ENCODE measurements at regions not wholly inside any gene's neighbourhood (a gene's known extent, or its start where the extent isn't known, plus 50 kb on each side); places are given as distances from the start of the nearest gene placed in this dataset.

- no peak for TF ChIP-seq CTCF (IDR thresholded peaks at IDR 0.05; ENCODE audit: control extremely low read depth, extremely low read depth)
- 87 to 92% methylated on average over 3 of the region's 3 CpGs for WGBS, 2 donors
These were observed 54.7 kb upstream of the NRIP1 start for GRCh38 chr21:15119486-15119885.

GRCh38 chr21:15121097-15121654, 56.4 kb upstream of the NRIP1 start:
- no peak overlapping the region for H3K9ac ChIP-seq (ENCODE audit: insufficient read depth in 1 of 2, low read length in 2 of 2)
- peak overlapping the region in 1 of 2 donors; percentile 26 for H3K27ac ChIP-seq (ENCODE audit: low read depth in 1 of 2, low read length in 1 of 2)
- H3K36me3 ChIP-seq (ENCODE audit: control insufficient read depth in 4 of 4, insufficient read depth in 4 of 4, low read length in 4 of 4) = no peaks in the 10 kb centered on the region
- H3K4me3 ChIP-seq = no peak overlapping the region
- H3K9me3 ChIP-seq (ENCODE audit: control insufficient read depth in 4 of 4, insufficient read depth in 3 of 4, low read length in 3 of 4) = no peaks in the 10 kb centered on the region
- ATAC-seq (ENCODE audit: insufficient read depth, low FRiP score) = no peak
- H3K27me3 ChIP-seq (ENCODE audit: control insufficient read depth in 3 of 3, insufficient read depth in 3 of 3, low read length in 2 of 3) = no peaks in the 10 kb centered on the region
- DNase-seq = no peak
- WGBS, 2 donors = 74 to 87% methylated on average over 5 of the region's 5 CpGs
- peaks cover 0 to 6% (median 0%) of the 10 kb centered on the region in 5 donors for H3K4me1 ChIP-seq (ENCODE audit: control insufficient read depth in 5 of 5, insufficient read depth in 5 of 5, low read length in 5 of 5)
- no peak for TF ChIP-seq CTCF (IDR thresholded peaks at IDR 0.05; ENCODE audit: control extremely low read depth, extremely low read depth)

More at GRCh38 chr21:15119486-15119885, 54.7 kb upstream of the NRIP1 start:
- Histone ChIP-seq H3K4me1 (ENCODE audit: control insufficient read depth in 5 of 5, insufficient read depth in 5 of 5, low read length in 5 of 5) (peaks cover 0 to 6% (median 0%) of the 10 kb centered on the region in 5 donors), H3K9ac (ENCODE audit: insufficient read depth in 1 of 2, low read length in 2 of 2) (no peak overlapping the region), H3K9me3 (ENCODE audit: control insufficient read depth in 4 of 4, insufficient read depth in 3 of 4, low read length in 3 of 4) (no peaks in the 10 kb centered on the region), H3K27ac (ENCODE audit: low read depth in 1 of 2, low read length in 1 of 2) (no peak overlapping the region), H3K36me3 (ENCODE audit: control insufficient read depth in 4 of 4, insufficient read depth in 4 of 4, low read length in 4 of 4) (no peaks in the 10 kb centered on the region), H3K4me3 (no peak overlapping the region), H3K27me3 (ENCODE audit: control insufficient read depth in 3 of 3, insufficient read depth in 3 of 3, low read length in 2 of 3) (no peaks in the 10 kb centered on the region)
- DNase-seq (no peak), ATAC-seq (ENCODE audit: insufficient read depth, low FRiP score) (no peak)

DNA sequence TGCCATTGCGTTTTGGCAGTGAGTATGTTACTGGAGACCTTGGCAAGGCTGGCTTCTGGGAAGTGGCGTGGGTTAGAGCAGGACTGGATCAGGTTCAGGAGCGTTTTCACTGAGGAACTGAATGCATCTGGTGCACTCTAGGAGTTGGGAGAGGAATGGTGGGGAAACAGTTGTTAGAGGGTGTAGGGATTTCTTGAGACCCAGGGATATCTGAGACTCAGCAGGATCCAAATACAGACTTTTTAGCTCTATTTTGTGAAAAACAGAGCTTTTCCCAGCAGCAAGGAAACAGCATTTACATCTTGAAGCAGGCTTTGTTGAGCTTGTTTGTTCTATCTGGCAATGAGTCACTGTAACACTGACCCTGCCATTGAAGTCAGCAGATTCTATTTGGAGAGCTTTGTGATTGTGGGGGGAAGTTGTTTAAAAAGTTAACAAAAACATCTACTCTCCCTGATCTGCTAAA, 56.9 kb upstream of the NRIP1 start:
- Histone ChIP-seq H3K27ac (ENCODE audit: low read depth in 1 of 2, low read length in 1 of 2) (peak overlapping the region in 1 of 2 donors; percentile 26), H3K4me3 (no peak overlapping the region), H3K4me1 (ENCODE audit: control insufficient read depth in 5 of 5, insufficient read depth in 5 of 5, low read length in 5 of 5) (peaks cover 0 to 6% (median 0%) of the 10 kb centered on the region in 5 donors), H3K9ac (ENCODE audit: insufficient read depth in 1 of 2, low read length in 2 of 2) (no peak overlapping the region), H3K36me3 (ENCODE audit: control insufficient read depth in 4 of 4, insufficient read depth in 4 of 4, low read length in 4 of 4) (no peaks in the 10 kb centered on the region), H3K9me3 (ENCODE audit: control insufficient read depth in 4 of 4, insufficient read depth in 3 of 4, low read length in 3 of 4) (no peaks in the 10 kb centered on the region), H3K27me3 (ENCODE audit: control insufficient read depth in 3 of 3, insufficient read depth in 3 of 3, low read length in 2 of 3) (no peaks in the 10 kb centered on the region)
- no peak for TF ChIP-seq CTCF (IDR thresholded peaks at IDR 0.05; ENCODE audit: control extremely low read depth, extremely low read depth)
- WGBS, 2 donors = 39 to 64% methylated on average over 3 of the region's 3 CpGs
- peak; percentile 84 for ATAC-seq (ENCODE audit: insufficient read depth, low FRiP score)
- DNase-seq = peak in 2 of 3 donors; percentile 16 to 34

DNA sequence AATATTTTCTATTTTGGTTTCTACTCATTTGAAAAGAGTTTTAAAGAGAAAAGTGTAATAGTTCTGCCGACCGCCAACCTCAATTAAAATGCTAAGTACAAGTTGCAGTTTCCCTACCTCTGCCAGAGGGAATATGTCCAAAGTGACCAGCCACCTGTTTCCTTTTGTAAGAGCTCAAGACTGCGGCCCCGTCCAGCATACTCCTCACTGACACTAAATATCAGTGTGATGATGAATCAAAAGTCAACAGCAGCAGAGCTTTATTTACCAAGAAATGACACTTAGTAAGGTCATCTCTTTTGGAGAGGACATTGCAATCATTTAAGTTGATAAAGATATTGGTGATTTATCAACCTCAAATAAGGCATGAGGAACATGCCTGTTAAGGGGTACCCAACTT, 57.4 kb upstream of the NRIP1 start:
- no peaks in the 10 kb centered on the region for H3K36me3 ChIP-seq (ENCODE audit: control insufficient read depth in 4 of 4, insufficient read depth in 4 of 4, low read length in 4 of 4)
- no peak overlapping the region for H3K27ac ChIP-seq (ENCODE audit: low read depth in 1 of 2, low read length in 1 of 2)
- ATAC-seq (ENCODE audit: insufficient read depth, low FRiP score) (no peak), DNase-seq (no peak)
- H3K9me3 ChIP-seq (ENCODE audit: control insufficient read depth in 4 of 4, insufficient read depth in 3 of 4, low read length in 3 of 4) = no peaks in the 10 kb centered on the region
- H3K4me3 ChIP-seq = no peak overlapping the region
- no peaks in the 10 kb centered on the region for H3K27me3 ChIP-seq (ENCODE audit: control insufficient read depth in 3 of 3, insufficient read depth in 3 of 3, low read length in 2 of 3)
- WGBS, 2 donors = 34 to 35% methylated on average over 4 of the region's 4 CpGs
- H3K4me1 ChIP-seq (ENCODE audit: control insufficient read depth in 5 of 5, insufficient read depth in 5 of 5, low read length in 5 of 5) = peaks cover 0 to 6% (median 0%) of the 10 kb centered on the region in 5 donors
- H3K9ac ChIP-seq (ENCODE audit: insufficient read depth in 1 of 2, low read length in 2 of 2) = no peak overlapping the region
- TF ChIP-seq CTCF (IDR thresholded peaks at IDR 0.05; ENCODE audit: control extremely low read depth, extremely low read depth) = no peak

Measured in lung (tissue), 11 donors.